ENCODE measurements at regions not wholly inside any gene's neighbourhood (a gene's known extent, or its start where the extent isn't known, plus 50 kb on each side); places are given as distances from the start of the nearest gene placed in this dataset.

DNA sequence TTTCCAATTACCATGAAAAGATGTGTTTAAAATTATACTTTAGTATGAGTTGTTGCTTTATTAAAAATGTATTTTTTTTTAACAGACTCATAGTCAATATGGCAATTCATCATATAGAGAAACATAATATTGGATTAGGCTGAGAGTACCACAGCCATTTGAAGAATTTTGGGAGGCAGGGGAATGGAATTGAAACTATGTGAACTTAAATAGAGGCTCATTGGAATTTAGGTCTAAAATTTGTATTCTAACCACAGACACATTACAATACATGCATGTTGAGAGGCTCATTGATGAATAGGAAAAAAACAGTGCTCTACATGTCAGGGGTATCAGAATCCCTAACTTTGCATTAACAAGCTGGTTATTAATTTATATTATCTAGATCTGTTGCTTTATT, 269.6 kb downstream of the DKK2 start:
- DNase-seq: no peak

DNA sequence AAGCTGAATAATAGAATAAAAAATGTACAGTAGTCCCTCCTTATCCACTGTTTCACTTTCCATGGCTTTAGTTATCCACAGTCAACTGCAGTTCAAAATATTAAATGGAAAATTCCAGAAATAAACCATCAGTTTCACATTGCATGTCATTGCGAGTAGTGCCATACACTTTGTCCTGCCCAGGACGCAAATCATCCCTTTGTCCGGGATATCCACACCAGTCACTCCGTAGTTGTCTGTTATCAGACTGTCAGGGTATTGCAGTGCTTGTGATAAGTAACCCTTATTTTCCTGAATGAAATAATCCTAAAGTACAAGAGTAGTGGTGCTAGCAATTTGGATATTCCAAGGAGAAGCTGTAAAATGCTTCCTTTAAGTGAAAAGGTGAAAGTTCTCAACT, 271.3 kb downstream of the DKK2 start:
- no peak for DNase-seq

DNA sequence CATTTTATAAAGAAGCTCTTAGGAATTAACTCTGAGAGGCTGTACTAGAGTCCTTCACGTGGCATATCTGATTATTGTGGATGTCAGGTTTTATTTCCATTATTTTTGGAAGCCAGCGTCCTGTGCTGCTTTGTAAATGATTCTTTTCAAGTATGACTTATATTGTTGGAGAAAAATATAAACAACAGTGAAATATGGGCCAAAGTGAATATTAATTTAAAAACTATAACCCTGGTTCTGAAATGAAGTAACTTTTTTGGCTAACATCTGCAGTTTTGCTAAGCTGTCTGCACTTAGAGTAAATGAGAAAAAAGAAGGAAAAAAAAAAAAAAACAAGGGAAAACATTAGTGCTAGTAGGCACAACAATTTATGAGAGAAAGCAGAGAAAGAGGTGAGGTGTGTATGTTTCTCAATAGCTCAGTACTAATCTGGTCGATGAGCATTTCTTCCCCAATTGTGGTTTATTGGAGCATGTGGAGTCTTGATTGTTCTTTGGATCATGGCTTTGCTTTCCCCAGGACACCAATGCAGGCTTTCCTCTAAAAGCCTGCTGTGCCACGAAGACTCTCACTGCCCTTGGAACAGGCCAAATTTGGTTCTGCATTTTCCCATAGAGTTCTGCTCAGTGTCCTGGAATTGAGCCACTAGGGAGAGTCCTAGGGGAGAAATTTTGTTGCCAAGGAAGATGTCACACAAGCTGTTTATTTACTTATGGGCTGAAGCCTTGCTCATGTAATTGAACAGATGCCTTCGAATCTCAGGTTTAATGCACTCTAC, 273.3 kb downstream of the DKK2 start:
- DNase-seq: no peak

DNA sequence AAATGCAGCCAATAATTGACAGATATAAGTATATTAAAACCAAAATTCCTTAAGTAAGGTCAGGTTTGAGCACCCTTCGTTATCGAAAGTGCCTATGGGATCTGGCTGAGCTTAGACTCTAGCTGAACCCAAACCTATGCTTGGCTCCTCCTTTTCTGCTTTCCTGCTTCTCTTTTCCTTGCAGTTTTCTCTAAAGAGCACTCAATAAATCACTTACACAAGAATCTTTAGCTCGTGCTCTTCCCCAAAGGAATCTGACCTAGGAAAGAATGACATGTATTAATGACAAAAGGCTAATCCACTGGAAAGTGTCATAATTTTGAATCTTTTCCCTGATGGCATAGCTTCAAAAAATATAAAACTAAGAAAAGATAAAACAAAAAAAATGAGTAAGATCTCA, 282.7 kb downstream of the DKK2 start:
- DNase-seq: no peak

DNA sequence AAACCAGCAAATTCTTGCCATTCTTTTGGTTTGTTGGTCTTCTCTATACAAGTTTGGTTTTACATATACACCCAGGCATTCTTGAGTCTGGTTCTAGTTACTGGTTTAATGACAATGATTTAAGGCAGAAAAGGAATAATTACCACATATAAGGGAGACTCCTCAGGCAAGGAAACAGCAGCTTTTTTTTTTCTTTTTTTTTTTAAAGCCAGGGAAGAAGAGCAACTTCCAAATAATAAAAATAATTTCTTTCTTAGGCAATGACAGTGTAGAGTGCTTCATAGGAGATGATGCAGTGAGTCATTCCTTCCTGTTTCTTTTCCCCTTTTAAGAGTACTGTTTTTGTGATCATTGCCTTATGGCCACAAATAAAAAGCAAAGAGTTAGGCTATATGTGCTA, 289.7 kb downstream of the DKK2 start:
- DNase-seq: no peak

DNA sequence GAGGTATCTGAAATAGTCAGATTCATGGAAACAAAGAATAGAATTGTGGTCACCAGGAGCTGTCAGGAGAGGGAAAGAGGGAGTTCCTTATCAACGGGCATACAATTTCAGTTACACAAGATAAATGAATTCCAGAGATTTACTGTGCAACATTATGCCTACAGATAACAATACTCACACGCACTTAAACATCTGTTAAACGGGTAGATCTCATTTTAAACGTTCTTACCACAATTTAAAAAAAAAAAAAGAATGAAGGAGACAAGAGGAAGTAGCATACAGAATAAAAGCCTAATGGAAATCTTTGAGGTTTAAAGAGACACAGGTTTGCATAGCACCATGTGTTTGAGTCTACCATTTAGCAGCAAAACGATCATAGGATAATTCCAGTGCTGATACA, 298.0 kb downstream of the DKK2 start:
- DNase-seq: no peak

DNA sequence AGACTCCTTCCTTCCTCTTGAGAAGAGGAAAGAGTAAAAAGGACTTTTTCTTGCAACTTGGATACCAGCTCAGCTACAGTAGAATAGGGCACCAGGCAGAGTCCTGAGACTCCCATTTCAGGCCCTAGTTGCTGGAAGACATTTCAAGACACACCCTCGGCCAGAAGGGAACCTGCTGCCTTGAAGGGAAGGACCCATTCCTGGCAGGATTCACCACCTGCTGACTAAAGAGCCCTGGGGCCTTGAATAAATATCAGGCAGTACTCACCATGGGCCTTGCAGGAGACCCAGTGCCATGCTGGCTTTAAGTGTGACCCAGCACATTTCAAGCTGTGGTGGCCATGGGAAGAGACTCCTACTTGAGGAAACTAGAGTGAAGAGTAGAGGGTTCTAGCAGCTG, 317.6 kb downstream of the DKK2 start:
- DNase-seq: no peak

DNA sequence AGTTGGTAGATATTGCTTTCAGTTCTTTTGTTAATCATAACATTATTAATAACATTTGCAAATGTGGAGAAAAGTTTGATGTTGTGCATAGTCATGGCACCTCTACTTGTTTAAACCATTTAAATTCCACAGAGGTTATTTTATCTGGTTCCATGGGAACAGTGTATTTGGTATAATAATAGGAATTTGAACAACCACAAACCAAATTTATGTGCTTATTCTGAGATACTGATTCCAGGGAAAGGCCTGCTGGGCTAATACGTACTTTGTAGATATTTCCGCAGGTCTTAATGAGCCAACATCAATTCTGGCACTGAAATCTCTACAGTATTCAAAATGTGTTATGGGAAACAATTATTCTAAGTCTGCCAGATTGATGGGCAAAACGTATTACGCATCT, 319.0 kb downstream of the DKK2 start:
- no peak for DNase-seq

DNA sequence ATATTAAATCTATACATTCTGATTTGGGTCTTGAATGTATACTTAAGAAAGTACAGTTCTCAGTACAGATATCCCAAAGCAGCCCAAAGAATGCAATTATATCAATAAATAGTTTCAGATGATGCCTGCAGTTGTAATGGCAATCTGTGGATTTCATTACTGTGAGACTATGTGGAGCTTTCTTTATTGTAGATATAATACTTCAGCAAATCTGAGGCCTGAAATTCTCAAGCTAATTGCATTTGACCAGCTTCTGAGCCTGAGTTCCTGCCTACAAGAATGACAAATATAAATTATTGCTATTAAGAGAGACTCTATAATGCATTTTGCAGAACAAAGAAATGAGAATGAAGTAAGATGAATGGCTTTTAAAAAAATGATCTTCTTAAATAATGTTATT, 320.3 kb downstream of the DKK2 start:
- DNase-seq: no peak

DNA sequence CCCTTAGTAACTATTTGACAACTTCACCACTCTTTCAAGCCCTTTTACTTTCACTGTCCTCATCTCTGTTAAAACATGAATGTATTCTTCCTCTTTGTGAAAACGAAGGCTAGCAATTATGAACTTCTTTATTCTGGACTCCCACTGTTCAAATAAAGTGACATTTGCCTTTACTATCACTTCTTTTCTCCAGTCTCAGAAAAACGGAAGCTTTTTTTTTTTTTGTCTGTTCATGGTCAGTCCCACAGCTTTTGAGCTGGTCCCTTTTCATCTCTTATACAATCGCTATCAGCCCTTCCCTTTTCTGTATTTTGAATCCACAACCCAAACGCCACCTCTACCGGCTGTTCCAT, 327.7 kb downstream of the DKK2 start:
- DNase-seq: no peak

DNA sequence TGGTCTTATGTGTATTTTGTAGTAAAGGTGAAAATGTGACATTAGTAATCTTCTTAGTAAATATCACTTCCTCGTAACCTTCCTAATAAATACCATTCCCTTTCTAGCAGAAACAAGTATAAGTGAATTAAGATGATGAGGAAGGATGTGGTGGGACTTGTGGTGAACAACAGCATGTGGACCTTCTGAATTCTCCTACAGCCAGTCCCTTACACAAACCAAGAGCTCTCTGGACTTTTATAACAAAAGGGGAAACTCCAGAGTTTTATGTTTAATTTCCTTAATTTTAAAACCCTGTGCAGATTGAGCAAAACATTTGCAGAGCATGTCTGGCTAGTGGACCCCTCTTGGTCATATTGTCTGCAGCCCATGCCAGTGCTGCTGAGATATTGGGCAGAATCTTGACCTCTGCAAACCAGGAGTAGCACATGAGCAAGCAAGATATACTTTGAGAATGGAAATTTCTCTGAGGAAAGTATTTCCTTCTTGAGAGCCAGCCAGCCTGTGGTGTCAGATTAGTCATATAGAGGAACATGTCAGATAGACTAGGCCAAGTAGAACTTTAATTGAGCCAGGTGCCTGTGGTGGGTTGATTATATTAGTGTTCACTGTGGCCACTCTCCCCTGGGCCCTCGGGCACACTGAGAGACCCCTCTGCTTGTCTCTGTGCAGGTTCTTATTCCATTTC, 328.2 kb downstream of the DKK2 start:
- no peak for DNase-seq

DNA sequence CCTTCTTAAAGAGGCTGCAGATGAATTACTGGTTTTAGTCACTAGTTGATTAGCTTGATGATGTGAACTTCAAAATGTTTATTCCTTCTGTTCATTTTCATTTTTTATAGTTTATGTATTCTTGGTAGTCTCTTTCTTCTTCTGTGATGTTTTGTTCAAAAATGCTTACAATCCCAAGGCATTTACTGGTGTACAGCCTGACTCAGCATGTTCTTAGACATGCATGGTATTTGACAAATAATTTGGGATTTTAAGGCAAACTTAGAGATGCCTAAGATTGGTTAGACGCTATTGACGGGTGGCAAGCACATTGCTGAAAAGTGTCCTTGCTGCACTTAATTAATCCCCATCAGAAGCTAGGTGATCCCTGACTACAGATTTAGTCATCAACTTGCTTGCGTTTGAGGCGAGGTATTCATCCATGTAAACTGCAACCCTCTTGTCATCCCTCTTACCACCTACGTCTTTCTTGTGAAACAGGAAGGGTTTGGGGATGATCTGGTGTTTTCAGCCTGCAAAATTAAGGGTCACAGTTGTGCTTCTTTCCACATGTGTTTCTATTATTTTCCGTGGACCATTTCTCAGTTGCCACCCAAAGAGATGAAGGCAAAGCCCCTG, 331.8 kb downstream of the DKK2 start:
- DNase-seq: no peak

DNA sequence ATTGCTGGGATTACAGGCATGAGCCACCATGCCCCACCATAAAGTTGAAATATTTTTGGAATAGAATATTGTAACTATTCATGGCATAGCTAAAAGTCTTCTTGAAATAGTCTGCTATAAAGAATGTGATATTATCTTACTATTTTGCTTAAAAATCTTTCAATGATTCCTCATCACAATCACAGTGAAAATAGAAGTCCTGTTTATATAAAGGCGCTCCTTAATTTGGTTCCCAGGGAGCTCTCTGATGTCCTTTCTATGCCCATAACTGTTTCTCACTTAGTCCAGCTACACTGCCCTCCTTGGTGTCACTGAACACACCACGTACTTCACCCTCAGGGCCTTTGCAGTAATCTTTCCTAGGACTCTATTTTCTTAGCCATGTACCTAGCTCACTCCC, 331.7 kb upstream of the GIMD1 start:
- no peak for DNase-seq

DNA sequence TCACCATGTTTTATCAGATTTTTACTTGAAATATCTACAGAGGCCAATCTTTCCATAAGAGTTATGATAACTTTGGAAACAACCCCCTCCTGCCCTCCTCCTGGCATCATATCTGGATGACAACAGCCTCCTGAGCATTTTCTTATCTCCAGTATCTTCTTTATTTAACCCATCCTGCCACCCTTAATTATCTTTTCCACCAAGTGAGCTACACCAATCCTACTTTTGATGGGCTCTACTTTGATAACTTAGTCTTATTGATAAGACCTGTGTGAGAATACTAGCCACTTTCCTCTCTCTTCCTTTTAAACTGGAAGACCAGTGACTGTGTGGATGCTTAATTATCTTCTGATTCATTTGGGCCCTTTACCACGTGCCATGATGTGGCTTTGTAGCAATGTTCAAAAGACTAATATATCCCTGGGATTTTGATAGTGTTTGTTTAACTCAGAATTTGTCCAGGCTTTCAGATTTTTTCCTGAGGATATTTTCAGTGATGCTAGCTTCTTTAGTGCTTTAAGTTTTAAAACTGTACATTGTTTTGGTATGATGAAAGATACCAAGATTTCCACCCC, 330.1 kb upstream of the GIMD1 start:
- DNase-seq: no peak

DNA sequence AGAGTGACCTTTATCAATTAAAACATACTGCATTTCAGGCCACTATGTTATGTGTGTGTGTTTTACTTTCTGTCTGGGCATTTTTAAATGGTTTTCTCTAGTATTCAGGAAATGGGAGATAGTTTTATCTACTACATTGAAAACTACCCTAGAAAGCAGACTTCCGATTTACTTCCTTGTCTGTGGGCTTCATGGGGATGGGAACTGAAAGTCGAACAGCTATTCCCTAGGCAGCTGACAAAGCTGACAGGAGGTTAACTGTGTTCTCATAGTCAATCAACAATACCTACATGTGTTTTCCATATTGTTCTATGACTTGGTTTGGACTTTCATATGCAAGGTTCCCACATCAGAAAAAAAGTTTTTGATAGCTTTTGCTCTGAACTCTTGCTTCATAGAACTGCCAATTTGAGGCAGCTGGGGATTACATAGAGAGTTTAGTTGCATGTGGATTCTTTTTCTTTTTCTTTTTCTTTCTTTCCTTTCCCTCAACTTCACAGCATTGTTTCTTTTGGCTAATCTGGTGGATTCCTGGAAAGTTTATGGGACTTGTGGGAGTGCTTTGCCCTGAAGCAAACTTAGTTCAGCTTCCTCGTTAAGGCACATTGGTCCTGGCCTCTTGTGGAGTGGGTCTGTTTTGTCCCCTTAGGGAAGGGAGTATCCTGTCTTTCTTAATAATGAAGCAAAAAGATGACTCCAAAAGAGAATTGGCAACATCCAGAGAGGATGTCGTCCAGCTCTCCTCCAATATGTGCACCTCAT, 327.1 kb upstream of the GIMD1 start:
- DNase-seq: no peak

DNA sequence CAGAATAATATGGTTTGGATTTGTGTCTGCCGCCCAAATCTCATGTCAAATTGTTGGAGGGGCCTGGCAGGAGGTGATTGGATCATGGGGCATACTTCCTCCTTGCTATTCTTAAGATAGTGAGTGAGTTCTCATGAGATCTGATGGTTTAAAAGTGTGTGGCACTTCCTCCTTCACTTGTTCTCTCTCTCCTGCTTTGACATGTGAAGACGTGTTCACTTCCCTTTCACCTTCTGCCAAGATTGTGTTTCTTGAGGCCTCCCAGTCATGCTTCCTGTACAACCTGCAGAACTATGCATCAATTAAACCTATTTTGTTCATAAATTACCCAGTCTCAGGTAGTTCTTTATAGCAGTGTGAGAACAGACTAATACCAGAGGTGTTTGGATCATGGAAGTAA, 325.7 kb upstream of the GIMD1 start:
- no peak for DNase-seq

DNA sequence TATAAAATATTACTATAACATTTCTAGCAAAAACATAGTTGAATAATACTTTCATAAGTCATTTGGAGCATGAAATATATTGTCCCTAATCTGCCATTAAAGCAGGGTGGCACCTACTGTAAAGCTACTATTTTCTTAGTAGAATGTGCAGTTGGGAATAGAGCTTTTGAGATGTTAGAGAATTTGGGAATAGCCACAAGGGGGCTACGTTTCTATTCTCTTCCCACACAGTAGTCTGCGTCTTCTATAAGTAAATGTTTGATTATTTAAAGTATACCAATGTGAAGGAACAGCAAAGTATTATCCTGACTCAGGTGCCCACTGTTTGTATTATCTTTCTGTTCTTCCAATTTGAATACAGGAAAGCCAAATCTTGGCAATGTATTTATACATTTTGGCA, 323.2 kb upstream of the GIMD1 start:
- no peak for DNase-seq

DNA sequence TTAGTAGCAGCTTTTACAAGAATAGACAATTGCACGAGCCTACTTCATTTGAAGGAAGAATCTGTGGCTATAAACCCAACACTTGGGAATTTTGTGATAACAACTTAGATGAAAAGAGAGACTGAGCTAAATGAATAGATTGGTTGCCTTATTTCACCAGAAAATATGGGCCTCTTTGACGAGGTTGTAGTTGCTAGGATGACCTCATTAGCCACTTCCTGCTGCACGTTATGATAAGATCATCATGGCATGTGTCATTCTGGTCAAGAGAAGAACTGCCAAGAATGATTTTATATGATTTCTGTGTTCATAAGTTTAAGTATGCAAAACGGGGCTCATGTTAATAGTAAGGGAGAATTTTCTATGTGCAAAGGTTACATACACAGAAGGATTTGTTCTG, 321.9 kb upstream of the GIMD1 start:
- no peak for DNase-seq

DNA sequence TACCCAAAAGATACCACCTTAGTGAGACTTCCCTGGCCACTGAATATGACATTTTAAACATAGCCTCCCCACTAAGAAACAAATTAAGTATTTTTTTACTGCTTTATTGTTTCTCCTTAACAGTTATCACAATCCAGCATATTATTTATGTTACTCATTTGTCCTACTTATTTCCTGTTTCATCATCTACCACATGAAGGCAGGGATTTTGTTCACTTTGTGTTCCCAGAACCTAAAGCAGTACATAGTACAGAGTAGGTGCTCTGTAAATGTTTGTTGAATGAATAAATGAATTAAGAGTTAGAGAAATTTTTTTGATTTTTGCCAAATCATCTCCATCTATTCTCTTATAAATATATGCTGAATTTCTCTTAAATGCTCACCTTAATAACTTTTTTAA, 318.4 kb upstream of the GIMD1 start:
- no peak for DNase-seq

DNA sequence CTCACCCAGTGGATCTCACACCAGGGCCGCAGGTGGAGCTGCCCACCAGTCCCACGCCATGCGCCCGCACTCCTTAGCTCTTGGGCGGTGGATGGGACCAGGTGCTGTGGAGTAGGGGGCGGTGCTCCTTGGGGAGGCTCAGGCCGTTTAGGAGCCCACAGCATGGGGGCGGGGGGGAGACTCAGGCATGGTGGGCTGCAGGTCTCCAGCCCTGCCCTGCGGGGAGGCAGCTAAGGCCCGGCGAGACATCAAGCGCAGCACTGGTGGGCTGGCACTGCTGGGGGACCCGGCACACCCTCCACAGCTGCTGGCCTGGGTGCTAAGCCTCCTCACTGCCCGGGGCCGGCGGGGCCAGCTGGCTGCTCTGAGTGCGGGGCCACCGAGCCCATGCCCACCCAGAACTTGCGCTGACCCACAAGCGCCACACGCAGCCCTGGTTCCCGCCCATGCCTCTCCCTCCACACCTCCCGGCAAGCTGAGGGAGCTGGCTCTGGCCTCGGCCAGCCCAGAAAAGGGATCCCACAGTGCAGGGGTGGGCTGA, 312.9 kb upstream of the GIMD1 start:
- DNase-seq: no peak

DNA sequence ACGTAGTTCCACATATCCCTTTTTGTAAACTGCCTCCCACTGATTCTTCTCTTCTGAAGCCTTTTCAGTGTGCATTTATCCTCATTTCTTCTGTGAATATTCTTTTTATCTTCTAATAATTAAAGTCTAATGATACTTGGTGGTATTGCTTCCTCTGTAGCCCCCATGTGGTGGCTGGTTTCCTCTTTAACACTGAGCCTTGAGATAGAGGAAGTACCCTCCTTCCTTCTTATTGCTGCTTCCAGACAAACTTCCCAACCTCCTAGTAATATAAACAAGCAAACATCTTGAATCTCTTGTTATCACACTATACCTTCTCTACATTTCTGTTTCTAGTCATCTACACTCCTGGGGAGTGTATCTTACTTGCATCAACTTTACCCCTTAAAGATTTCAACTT, 310.5 kb upstream of the GIMD1 start:
- DNase-seq: no peak

DNA sequence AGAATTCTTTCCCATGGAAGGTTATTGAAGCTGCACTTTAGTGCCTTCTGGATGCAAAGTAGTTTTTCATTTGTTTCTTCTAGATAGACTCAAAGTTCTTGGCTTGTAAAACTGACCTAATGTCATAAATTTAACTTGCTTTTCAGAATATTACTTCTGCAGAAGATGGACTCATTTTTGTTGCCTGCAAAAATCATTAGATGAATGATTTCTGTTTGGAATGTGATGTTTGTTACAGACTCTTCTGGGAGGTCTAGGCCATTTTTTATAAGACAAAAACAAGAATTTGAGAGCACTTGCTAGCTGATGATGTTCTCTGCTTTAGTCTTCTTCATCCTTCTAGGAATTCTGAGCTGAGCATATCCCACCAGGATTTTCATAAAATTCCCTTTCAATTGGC, 308.6 kb upstream of the GIMD1 start:
- no peak for DNase-seq

Data from stimulated activated CD4-positive, alpha-beta T cell treated with anti-CD3 and anti-CD28 coated beads, Interleukin-12 subunit alpha, Interleukin-12 subunit beta, amount 100 ng/mL, for 4 hours (primary cell).